SIG-M5 treated with dmso at 0.1 percent for 504 hours (cell line): ENCODE measurements at regions not wholly inside any gene's neighbourhood (a gene's known extent, or its start where the extent isn't known, plus 50 kb on each side); places are given as distances from the start of the nearest gene placed in this dataset.

Experiments
- DNase-seq: peaks from one replicate; lab custom pipeline; 2025; ENCODE audit not compliant: unreplicated experiment; lab: John Stamatoyannopoulos, UW

DNA sequence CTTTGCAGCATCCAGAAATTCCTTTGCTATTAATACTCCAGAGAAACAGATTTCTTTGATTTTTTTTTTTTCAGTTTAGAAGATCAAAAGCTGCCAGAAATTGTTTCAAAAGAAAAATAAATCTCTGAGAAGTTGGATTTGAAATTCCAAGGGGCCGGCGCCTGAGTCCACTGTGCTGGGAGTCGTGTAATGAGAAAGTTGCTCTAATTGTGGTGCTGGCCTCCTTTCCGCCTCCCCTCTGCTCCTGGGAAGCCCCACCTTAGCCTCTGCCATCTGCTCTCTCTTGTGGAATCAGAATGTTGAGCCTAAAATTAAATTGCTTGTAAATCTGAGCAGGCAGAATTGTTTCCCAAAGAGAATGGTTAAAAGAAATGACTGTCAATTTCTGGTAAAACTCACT, 93.3 kb downstream of the EMX2 start:
- no peak for DNase-seq

DNA sequence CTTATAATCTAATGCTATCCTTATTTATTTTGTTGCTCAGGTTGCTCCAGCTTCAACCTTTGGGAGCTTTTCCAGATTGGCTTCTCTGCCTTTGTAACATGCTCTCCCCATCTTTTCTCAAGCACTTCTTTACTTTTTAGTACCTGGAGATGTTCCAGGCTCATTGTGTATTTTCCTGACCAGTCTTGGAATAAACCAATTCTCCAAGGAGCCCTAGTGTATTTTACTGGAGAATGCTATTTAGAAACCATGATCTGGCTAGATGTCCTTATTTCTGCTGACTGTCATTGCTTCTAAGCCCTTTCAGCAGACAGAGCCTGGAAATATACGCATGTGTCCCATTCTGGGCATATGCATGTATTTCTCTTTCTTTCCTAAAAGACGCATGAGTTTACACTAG, 95.7 kb downstream of the EMX2 start:
- DNase-seq: no peak

DNA sequence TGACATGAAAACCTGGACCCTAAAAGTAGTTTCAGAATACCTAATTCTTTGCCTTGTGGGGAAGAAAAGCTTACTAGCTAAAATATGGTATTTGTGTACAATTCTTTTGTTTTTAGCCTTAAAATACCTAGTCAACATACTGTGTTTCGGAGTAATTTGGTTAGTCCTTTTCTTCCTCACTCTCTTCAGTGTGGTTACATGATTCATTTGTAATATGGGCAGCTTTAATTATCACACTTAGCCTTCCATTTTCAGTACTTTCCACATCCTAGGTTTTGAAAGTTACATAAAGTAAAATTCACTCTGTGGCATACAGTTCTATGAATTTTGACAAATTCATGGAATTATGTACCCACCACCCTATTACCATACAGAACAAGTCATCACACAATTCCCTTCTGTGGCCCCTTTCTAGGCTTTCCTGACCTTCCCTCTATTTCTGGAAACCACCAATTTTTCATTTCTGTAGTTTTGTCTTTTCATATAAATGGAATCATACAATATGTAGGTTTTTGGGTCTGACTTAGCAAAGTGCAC, 96.2 kb downstream of the EMX2 start:
- no peak for DNase-seq

GRCh38 chr10:117640406-117640805, 97.9 kb downstream of the EMX2 start:
- DNase-seq: no peak

DNA sequence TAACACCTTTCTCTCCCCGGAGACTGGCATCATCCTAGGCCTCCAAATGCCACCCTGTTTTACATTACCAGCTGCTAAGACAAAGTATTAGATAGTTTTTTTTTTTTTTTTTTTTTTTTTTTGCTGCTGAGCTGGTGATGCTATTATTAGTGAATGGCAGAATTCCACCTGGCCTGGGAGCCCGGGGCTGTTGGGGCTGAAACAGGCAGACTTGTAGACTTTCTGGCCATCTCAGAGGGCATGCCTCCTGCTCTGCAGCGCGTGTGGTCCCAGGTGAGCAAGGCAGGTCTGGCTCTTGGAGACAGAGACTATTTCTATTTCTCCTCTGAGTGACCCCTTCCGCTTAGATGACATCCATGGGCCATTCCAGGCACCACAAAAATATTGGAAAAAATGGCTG, 104.2 kb downstream of the EMX2 start:
- DNase-seq: no peak

DNA sequence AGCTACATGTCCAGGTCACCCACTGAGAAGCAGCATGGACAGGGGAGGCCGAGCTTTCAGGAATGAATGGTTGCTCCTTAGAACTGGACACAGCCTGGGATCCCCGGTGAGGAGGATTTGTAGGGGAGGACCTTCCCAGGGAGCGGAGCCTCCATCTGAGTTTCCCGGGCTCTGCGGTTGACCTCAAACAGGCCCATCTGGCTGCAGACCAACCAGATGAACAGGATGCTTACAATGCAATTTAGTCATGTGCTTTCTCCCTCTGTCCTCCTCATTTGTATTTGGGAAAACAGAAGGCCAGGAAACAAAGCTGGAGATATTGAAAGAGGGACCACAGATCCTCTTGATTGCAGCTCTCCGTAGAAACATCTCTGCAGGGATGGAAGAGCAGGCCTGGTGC, 104.8 kb downstream of the EMX2 start:
- DNase-seq: no peak

GRCh38 chr10:117651121-117651520, 108.6 kb downstream of the EMX2 start:
- no peak for DNase-seq

- peak; percentile 48 for DNase-seq
Measured at GRCh38 chr10:117652228-117653169, 110.0 kb downstream of the EMX2 start.

GRCh38 chr10:117653170-117653515, 110.6 kb downstream of the EMX2 start:
- peak; percentile 62 for DNase-seq

DNA sequence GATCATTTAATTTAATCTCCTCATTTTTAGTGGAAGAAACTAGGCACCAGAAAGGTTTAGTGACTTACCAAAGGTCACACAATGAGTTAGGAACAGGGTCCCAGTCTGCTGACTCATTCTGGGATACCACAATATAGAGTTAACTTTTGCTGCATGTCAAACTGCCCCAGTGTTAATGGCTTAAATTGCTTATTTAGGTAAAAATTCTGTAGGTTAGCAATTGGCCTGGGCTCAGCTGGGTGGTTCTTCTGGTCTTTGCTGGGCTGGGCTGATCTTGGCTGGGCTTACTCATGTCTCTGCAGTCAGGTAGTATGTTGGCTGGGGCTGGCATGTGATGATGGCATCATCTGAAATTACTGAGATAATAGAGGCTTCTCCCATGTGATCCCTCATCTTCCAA, 111.6 kb downstream of the EMX2 start:
- no peak for DNase-seq

DNA sequence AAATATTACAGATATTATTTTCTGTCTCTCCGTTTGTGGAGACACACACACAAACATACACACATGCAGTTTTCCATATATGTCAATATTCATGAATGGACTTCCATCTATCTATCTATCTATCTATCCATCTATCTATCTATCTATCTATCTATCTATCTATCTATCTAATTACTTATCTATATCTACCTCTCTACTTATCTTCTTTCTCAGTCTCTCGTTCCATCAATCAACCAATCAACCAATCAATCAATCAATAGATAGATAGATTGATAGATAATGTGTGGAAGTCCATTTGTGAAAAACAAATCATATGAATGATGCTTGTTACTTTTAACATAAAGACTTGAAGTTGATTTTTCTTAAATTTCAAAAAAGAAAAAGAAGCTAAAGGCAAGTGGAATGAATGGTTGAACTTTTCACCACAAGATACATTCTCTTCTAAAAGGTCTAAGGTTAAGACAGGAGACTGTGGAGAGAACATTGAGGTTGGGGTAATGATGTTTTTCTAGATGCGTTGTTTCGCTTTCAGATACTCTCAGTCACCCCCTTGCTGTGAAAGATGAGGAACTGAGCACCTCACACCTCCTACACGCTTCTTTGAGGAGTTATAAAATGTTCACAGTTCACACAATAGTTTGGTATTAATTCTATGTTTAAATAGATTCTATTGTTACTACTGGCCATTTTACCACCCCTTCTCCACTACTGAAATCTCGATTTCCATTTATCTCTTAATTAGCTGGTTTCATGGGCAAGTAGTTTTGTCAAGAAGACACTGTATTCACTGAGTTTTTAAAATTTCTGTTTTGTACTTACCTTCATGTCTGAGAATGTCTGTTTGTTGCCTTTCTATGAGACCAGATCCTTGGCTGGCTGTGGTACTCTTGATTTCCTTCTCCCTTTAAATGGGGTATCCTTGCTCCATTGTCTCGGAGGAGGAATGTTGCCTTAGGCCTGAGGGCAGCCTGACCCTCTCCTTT, 114.1 kb downstream of the EMX2 start:
- DNase-seq: no peak

GRCh38 chr10:117661316-117661715, 118.8 kb downstream of the EMX2 start:
- no peak for DNase-seq

- no peak for DNase-seq
Measured at GRCh38 chr10:117662126-117662525, 119.6 kb downstream of the EMX2 start.

DNA sequence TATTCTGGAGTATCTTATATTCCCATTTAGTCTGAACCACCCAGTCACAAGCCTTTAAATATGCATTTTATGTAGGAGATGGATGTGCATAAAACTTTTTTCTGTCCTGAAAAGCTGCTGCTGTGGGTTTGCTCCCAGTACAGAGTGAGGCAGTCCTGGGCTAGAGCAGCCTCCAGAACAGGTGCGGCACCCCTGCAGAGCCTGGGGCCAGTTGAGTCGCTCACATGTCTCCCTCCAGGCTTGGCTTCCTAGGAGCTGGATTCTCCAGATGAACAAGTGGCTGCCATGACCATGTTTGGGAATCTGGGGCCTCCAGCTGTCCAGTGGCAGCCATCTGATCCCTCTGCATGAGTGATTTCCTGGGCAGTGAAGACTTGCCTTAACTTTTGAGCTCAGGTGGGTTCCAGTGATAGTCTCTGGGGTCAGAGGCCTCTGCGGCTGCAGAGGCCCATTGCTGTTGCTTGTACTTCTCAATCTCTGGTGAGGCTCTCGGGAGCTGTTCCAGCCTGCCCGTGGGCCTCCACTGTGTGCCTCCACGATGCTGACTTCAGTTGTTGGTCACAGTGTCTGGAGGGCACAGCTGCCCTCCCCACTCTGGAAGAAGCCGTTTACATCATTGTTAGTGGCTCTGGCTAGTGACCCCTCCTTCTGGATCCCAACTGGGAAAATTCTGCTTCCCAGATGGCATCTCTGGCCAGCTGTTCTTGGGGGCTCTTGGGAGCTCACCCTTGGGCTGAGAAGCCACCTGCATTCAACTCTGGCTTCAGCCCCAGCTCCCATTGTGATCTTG, 120.4 kb downstream of the EMX2 start:
- DNase-seq: no peak

DNA sequence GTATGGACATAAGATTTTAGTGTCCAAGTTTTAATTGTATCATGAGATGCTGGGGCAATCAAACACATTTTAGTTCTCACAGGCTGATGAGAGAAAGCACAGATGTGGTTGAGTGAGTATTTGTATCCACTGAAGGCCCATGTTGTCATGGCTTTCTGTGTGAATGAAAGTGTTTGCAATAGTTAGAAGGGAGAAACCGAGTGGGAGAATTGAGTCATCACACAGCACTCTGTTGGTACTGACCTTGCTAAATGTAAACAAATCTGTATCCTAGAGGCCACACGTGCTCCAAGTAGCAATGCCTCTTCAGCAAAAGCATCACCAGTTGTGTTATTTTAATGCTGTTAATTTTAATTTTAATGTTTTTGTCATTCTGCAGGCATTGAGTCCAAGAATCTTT, 121.2 kb downstream of the EMX2 start:
- peak; percentile 49 for DNase-seq

- DNase-seq: no peak
Measured at GRCh38 chr10:117664288-117664687, 121.7 kb downstream of the EMX2 start.

DNA sequence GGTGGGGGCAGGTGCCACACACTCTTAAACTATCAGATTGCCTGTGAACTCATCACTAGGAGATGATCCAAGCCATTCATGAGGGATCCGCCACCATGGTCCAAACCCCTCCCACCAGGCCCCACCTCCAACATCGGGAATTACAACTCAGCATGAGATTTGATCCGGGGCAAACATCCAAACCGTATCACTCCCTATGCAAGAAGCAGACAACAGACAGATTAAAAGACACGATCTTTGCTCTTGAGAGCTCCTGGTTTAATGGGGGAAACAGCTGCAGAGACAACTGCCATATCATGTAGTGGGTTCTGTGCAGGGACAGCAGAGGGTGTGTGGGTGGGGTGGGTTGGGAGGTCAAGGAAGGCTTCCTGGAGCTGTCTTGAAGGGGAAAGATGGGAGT, 123.6 kb downstream of the EMX2 start:
- no peak for DNase-seq

- DNase-seq: no peak
Measured at GRCh38 chr10:117666965-117667364, 124.4 kb downstream of the EMX2 start.

DNA sequence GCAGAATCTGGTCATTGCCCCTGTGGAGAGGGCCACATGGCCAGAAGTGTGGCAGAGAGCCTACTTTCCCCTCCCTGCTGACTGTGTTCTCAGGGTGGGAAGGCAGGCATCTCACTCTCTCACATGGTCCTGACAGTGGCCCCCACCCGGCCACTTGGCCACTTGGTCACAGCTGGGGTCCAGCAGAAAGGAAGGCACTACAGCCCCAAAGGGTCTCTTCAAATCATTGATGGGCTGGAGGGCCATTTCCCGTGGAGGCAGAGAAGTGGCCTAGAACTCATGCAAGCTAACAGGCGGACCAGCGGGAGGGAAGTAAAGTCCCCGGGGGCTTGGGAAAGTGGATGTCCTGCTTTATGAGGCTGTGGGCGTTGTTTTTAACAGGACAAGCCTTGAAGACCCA, 125.3 kb downstream of the EMX2 start:
- no peak for DNase-seq

- no peak for DNase-seq
Measured at GRCh38 chr10:117668327-117669008, 125.9 kb downstream of the EMX2 start.
